IPS-15b (cell line): ENCODE measurements at regions not wholly inside any gene's neighbourhood (a gene's known extent, or its start where the extent isn't known, plus 50 kb on each side); places are given as distances from the start of the nearest gene placed in this dataset.
A peak's percentile ranks its signal among the peaks of the same experiment; 100 is the strongest.

Experiments used
- H3K27me3 ChIP-seq: one replicate; pipeline ENCODE4 v1.6.1; 2013; ENCODE audit warnings: low read length; ENCODE audit not compliant: control insufficient read depth, insufficient read depth
- H3K36me3 ChIP-seq: one replicate; pipeline ENCODE4 v1.6.1; 2013; ENCODE audit warnings: low read length; ENCODE audit not compliant: control insufficient read depth, insufficient read depth
- H3K4me1 ChIP-seq: one replicate; pipeline ENCODE4 v1.6.1; 2013; ENCODE audit warnings: mild to moderate bottlenecking, low read length; ENCODE audit not compliant: control insufficient read depth, insufficient read depth
- H3K4me3 ChIP-seq: one replicate; pipeline ENCODE4 v1.5.1; 2013; ENCODE audit warnings: low read depth, low read length
- H3K9ac ChIP-seq: one replicate; pipeline ENCODE4 v1.6.1; 2013; ENCODE audit warnings: low read depth, mild to moderate bottlenecking, low read length
- H3K9me3 ChIP-seq: one replicate; pipeline ENCODE4 v1.6.1; 2013; ENCODE audit warnings: mild to moderate bottlenecking, low read length; ENCODE audit not compliant: control insufficient read depth, insufficient read depth

- H3K9ac ChIP-seq = peak overlapping the region; percentile 48
- peaks cover 11% of the 10 kb centered on the region for H3K4me1 ChIP-seq
- H3K9me3 ChIP-seq = no peaks in the 10 kb centered on the region
- H3K36me3 ChIP-seq = no peaks in the 10 kb centered on the region
- peak overlapping the region; percentile 77 for H3K4me3 ChIP-seq
- H3K27me3 ChIP-seq = peaks cover 21% of the 10 kb centered on the region
These were observed 186.8 kb downstream of the ZEB2 start for GRCh38 chr2:144333143-144333555.

DNA sequence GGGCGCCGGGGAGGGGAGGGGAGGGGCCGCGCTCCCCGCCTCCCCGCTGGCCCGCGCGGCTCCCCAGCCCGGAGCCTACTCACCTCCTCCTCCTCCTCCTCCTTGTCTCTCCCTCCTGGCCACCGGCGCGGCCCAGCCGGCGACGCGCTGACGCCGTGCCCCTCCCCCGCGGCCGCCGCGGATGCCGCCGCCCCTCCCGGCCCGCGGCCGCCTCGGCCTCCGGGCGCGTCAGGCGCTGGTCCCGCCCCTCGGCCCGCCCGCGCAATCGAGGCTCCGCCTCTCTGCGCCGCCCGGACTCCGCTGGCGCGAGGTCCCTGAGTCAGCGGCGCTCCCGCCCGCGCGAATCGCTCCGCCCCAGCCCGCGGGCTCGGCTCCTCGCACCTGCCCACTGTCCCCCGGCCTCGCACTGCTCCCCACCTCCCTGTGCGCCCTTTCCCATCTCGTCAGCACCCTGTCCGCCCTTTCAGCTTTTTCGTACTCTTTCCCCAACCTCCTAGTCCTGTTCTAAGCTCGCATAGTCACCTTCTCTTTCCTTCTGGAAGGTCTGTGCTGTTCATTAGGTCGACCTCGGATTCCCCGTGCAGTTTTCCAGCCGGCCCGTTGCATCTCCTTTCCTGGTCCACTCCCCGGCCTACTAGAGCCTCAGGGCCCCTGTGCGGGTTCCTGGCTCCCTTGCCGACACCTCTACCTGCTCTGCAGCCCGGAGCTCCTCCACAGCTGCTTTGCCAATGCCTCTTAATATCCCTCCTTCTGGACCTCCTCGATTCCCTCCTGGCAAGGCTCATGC is 187.4 kb downstream of the ZEB2 start:
- Histone ChIP-seq H3K36me3 (no peaks in the 10 kb centered on the region), H3K4me3 (peak overlapping the region; percentile 77), H3K9me3 (no peaks in the 10 kb centered on the region), H3K27me3 (peaks cover 21% of the 10 kb centered on the region), H3K9ac (peak overlapping the region; percentile 48), H3K4me1 (peaks cover 11% of the 10 kb centered on the region)

GRCh38 chr2:144331674-144332355 is 188.1 kb downstream of the ZEB2 start:
- H3K4me3 ChIP-seq = peak overlapping the region; percentile 79
- H3K36me3 ChIP-seq = no peaks in the 10 kb centered on the region

GRCh38 chr2:144330951-144331673 is 188.8 kb downstream of the ZEB2 start:
- Histone ChIP-seq H3K9ac (peak overlapping the region; percentile 66), H3K36me3 (no peaks in the 10 kb centered on the region), H3K4me1 (peaks cover 11% of the 10 kb centered on the region), H3K27me3 (peaks cover 21% of the 10 kb centered on the region), H3K9me3 (no peaks in the 10 kb centered on the region), H3K4me3 (peak overlapping the region; percentile 79)

More at GRCh38 chr2:144331674-144332355, 188.1 kb downstream of the ZEB2 start:
- Histone ChIP-seq H3K9ac (peak overlapping the region; percentile 66), H3K9me3 (no peaks in the 10 kb centered on the region), H3K27me3 (peaks cover 21% of the 10 kb centered on the region), H3K4me1 (peaks cover 11% of the 10 kb centered on the region)

- Histone ChIP-seq H3K9ac (no peak overlapping the region), H3K27me3 (peaks cover 21% of the 10 kb centered on the region), H3K9me3 (no peaks in the 10 kb centered on the region), H3K36me3 (no peaks in the 10 kb centered on the region), H3K4me1 (peaks cover 11% of the 10 kb centered on the region), H3K4me3 (no peak overlapping the region)
These were observed 190.4 kb downstream of the ZEB2 start for GRCh38 chr2:144329472-144329871.

DNA sequence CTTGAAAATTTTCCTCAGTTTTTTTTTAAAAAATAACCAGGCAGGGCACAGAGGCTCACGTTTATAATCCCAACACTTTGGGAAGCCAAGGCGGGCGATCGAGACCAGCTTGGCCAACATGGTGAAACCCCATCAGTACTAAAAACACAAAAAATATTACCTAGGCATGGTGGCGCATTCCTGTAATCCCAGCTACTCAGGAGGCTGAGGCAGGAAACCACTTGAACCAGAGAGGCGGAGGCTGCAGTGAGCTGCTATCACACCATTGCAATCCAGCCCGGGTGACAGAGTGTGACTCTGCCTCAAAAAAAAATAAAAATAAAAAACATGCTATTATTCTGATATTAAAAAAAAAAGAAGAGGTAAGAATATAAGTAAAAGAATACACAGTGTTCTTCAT is 191.0 kb downstream of the ZEB2 start:
- Histone ChIP-seq H3K4me1 (peaks cover 11% of the 10 kb centered on the region), H3K9me3 (no peaks in the 10 kb centered on the region), H3K36me3 (no peaks in the 10 kb centered on the region), H3K4me3 (no peak overlapping the region), H3K9ac (no peak overlapping the region), H3K27me3 (peaks cover 21% of the 10 kb centered on the region)

- Histone ChIP-seq H3K9ac (no peak overlapping the region), H3K36me3 (no peaks in the 10 kb centered on the region), H3K4me1 (no peaks in the 10 kb centered on the region), H3K4me3 (no peak overlapping the region), H3K9me3 (no peaks in the 10 kb centered on the region), H3K27me3 (peaks cover 15% of the 10 kb centered on the region)
These were observed 193.1 kb downstream of the ZEB2 start for GRCh38 chr2:144326825-144327224.

DNA sequence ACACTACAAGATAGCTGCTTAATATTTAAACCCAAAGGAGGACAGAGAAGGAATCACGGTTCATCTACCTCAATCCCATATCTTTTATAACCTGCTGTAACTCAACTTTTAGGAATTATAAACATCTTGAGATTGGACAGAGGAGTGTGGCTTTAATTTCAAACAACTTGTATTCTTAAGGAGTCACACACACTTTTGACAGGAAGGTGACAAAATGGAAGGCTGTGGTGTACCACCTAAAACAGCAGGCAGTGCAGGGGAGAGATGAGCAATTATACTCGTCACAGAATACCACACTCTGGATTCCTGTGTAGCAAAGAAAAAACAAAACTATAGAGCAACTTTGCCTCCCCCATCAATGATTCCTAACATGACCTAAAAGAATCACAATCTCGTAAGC is 194.8 kb downstream of the ZEB2 start:
- Histone ChIP-seq H3K9ac (no peak overlapping the region), H3K4me3 (no peak overlapping the region), H3K27me3 (peaks cover 2% of the 10 kb centered on the region), H3K4me1 (no peaks in the 10 kb centered on the region), H3K36me3 (no peaks in the 10 kb centered on the region), H3K9me3 (no peaks in the 10 kb centered on the region)

- Histone ChIP-seq H3K9ac (no peak overlapping the region), H3K36me3 (no peaks in the 10 kb centered on the region), H3K4me3 (no peak overlapping the region)
These were observed 195.4 kb downstream of the ZEB2 start for GRCh38 chr2:144324446-144325045.

GRCh38 chr2:144323946-144324345 is 196.0 kb downstream of the ZEB2 start:
- no peaks in the 10 kb centered on the region for H3K36me3 ChIP-seq
- no peak overlapping the region for H3K4me3 ChIP-seq
- no peaks in the 10 kb centered on the region for H3K4me1 ChIP-seq
- no peak overlapping the region for H3K9ac ChIP-seq
- no peaks in the 10 kb centered on the region for H3K27me3 ChIP-seq
- H3K9me3 ChIP-seq = no peaks in the 10 kb centered on the region

More at GRCh38 chr2:144324446-144325045, 195.4 kb downstream of the ZEB2 start:
- Histone ChIP-seq H3K27me3 (no peaks in the 10 kb centered on the region), H3K9me3 (no peaks in the 10 kb centered on the region), H3K4me1 (no peaks in the 10 kb centered on the region)

GRCh38 chr2:144322379-144322778 is 197.5 kb downstream of the ZEB2 start:
- no peaks in the 10 kb centered on the region for H3K27me3 ChIP-seq
- H3K9ac ChIP-seq = no peak overlapping the region
- H3K36me3 ChIP-seq = no peaks in the 10 kb centered on the region
- no peaks in the 10 kb centered on the region for H3K4me1 ChIP-seq
- no peaks in the 10 kb centered on the region for H3K9me3 ChIP-seq
- H3K4me3 ChIP-seq = no peak overlapping the region
